ENCODE measurements at regions not wholly inside any gene's neighbourhood (a gene's known extent, or its start where the extent isn't known, plus 50 kb on each side); places are given as distances from the start of the nearest gene placed in this dataset.

DNA sequence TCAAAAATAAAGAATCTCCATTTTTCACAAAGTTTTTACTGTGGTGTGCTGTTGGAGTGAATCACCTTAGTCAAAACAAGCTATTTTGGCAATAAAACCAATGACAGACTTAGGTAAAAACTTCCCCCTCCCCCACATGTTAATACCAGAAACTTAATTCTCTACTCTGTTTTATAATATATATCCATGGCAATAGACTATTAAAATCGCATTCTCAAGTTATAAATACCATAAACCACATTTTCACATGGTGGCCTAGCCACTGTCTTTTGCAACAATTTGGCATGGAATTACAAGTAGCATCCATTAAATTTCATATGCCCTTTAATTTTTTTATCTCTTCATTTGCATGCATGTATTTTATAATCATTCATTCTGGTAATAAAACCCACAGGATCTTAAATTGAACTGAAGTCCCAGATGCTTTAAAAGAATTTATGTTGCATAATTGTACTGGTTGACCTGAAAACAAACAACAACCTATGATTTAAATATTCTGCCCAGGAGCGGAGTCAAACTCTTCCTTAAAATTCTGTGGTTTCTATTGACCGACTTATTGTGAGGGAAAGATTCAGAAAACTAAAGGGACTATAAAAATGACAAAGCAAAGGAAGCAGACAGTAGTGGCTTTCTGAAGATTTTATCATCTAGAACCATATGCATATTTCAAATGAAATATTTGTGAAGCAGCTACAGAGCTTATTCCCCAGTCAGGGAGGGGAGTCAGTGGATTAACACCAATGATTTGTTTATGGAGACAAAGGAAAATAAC, 229.0 kb upstream of the TBL1XR1 start:
- Histone ChIP-seq H4K20me1 (replicated peaks in 1 of 2; ENCODE audit: control insufficient read depth in 1 of 2, insufficient read depth in 2 of 2, low read length in 2 of 2) (no peaks in the 10 kb centered on the region), H2BK20ac (ENCODE audit: low read length) (no peak overlapping the region)
- POLR2A ChIA-PET (ENCODE audit: partially characterized antibody), result no interaction called here
- TF ChIP-seq CHD2 (IDR thresholded peaks at IDR 0.05; ENCODE audit: low read length), result no peak
- TF ChIP-seq, protein P1, sequence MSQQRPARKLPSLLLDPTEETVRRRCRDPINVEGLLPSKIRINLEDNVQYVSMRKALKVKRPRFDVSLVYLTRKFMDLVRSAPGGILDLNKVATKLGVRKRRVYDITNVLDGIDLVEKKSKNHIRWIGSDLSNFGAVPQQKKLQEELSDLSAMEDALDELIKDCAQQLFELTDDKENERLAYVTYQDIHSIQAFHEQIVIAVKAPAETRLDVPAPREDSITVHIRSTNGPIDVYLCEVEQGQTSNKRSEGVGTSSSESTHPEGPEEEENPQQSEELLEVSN (IDR thresholded peaks at IDR 0.05), result no peak
- TF ChIP-seq YY1 (IDR thresholded peaks at IDR 0.05; ENCODE audit: low read depth, low read length), result no peak
- no peak for TF ChIP-seq CEBPB (IDR thresholded peaks at IDR 0.05; ENCODE audit: low read depth, low read length)

More for the DNA sequence above, 229.0 kb upstream of the TBL1XR1 start:
- Histone ChIP-seq H3K23ac (ENCODE audit: insufficient read length) (no peak overlapping the region), H3K36me3 (ENCODE audit: control insufficient read depth in 2 of 4, insufficient read depth in 4 of 4, low read length in 3 of 4) (no peaks in the 10 kb centered on the region), H2BK12ac (ENCODE audit: low read depth, low read length) (no peak overlapping the region), H3K9ac (replicated peaks in 1 of 4; ENCODE audit: extremely low read depth in 1 of 4, low read depth in 3 of 4, low read length in 3 of 4) (no peak overlapping the region), H3K4me3 (ENCODE audit: extremely low read depth in 1 of 4, insufficient read depth in 2 of 4, low read depth in 3 of 4, low read length in 4 of 4) (no peak overlapping the region), H3K27me3 (replicated peaks in 1 of 4; ENCODE audit: control insufficient read depth in 3 of 4, extremely low read depth in 1 of 4, insufficient read depth in 3 of 4, low read length in 3 of 4) (no peaks in the 10 kb centered on the region), H3K79me1 (ENCODE audit: low read depth, low read length) (no peaks in the 10 kb centered on the region), H4K5ac (ENCODE audit: insufficient read length, low read depth, low read length) (no peak overlapping the region), H2BK5ac (ENCODE audit: low read depth, low read length) (no peak overlapping the region), H4K91ac (replicated peaks; ENCODE audit: insufficient read length, low read length) (no peak overlapping the region), H3K14ac (ENCODE audit: insufficient read length) (no peak overlapping the region), H3K4me2 (ENCODE audit: insufficient read depth in 1 of 2, low read depth in 2 of 2, low read length in 2 of 2) (no peak overlapping the region), H3K18ac (ENCODE audit: extremely low read depth, low read length) (no peak overlapping the region), H2BK120ac (replicated peaks; ENCODE audit: low read depth, low read length) (no peak overlapping the region), H3K79me2 (ENCODE audit: control insufficient read depth in 1 of 2, insufficient read depth in 2 of 2, low read length in 2 of 2) (no peaks in the 10 kb centered on the region), H3K23me2 (ENCODE audit: low read depth, low read length) (no peaks in the 10 kb centered on the region), H2BK15ac (ENCODE audit: low read length) (no peak overlapping the region), H3K4ac (replicated peaks; ENCODE audit: insufficient read length, low read depth, low read length) (no peak overlapping the region), H3K27ac (ENCODE audit: low read depth, low read length) (no peak overlapping the region), H3K56ac (replicated peaks; ENCODE audit: insufficient read length, low read depth, low read length) (no peak overlapping the region), H2AK5ac (ENCODE audit: low read depth, low read length) (no peak overlapping the region), H2AFZ (ENCODE audit: low read length) (no peak overlapping the region), H3K9me3 (ENCODE audit: insufficient read depth in 2 of 2, low read depth in 1 of 2, low read length in 1 of 2) (no peaks in the 10 kb centered on the region), H3K4me1 (replicated peaks in 1 of 4; ENCODE audit: control insufficient read depth in 3 of 4, insufficient read depth in 4 of 4, low read length in 3 of 4) (peaks cover 0 to 14% (median 6%) of the 10 kb centered on the region in 4 experiments; a peak in 6 of 7 replicates), H4K8ac (ENCODE audit: extremely low read depth, insufficient read depth, low read length) (no peak overlapping the region)
- DNase-seq (ENCODE audit: low read depth in 1 of 2, low spot score in 2 of 2) (no peak), FAIRE-seq (no peak)
- CTCF ChIA-PET (ENCODE audit: partially characterized antibody), result no interaction called here
- 82% methylated on average over 3 of the region's 3 CpGs; no CpG with 5 or more reads in 1 of the 2 experiments for WGBS, 2 experiments (ENCODE audit: extremely low coverage in 1 of 2, insufficient coverage in 1 of 2, insufficient read length in 1 of 2, insufficient replicate concordance in 2 of 2, low coverage in 1 of 2, low lambda C conversion rate in 2 of 2, missing lambda C conversion rate in 1 of 2)
